ENCODE measurements at regions not wholly inside any gene's neighbourhood (a gene's known extent, or its start where the extent isn't known, plus 50 kb on each side); places are given as distances from the start of the nearest gene placed in this dataset.
"Not testable (repeated sequence)": the region's sequence is repeated elsewhere in the genome, so short reads cannot be mapped to it uniquely, and the experiment has no call there.

DNA sequence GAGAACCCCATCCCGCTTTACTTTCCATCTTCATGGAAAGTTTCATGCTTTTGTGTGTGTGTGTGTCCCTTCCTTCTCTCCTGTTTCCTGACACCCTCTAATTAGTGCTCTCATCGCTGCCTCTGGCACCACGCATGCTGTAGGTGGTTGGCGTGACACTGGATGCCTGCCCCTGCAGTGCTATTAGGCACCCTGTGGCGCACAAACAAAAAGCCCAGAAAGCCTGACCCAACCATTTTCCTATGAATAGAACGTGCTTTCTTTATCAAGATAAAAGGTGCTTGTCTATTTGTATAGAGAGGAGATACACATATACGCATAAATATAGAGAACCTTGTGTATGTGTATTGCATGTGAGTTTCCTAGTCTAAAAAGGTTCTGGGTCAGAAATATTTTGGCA, 120.8 kb upstream of the CDCA7L start:
- no peak for DNase-seq (ENCODE audit: low read depth)

DNA sequence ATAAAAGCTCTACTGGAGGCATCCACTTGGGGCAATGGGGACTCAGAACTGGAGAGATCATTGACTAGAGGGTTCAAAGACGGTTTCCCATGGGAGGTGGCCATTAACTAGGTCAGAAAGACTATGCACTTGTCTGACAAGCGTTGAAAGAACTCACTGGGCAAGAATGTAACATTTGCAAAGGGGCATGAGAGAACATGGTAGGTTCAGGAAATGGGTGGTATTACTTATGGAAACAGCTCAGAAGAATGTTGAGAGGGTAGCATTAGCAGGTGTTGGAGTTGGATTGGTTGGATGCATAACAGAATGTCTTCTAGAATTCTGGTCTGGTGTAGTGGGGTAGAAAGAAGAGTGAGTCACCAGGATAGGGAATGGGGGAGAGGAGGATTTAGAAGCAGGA, 119.1 kb upstream of the CDCA7L start:
- DNase-seq (ENCODE audit: low read depth), result no peak

DNA sequence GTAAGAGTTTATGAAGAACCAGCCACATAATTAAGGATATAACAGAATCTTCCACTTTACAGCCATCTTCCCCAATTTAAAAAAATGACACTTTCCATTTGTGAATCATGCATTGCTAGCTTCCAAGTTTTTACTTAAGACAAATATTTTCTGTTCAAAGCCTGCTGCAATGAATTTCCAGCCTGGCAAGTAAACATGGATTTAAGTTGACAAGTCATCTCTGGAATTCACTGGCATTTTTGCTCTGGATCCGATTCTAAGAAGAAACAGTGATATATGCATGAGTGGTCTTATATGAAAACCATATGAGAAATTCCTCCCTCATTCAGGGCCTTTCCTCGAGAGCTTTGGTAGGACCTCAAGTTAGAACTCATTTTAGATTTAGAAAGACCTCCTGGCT, 116.1 kb upstream of the CDCA7L start:
- DNase-seq (ENCODE audit: low read depth), result no peak

DNA sequence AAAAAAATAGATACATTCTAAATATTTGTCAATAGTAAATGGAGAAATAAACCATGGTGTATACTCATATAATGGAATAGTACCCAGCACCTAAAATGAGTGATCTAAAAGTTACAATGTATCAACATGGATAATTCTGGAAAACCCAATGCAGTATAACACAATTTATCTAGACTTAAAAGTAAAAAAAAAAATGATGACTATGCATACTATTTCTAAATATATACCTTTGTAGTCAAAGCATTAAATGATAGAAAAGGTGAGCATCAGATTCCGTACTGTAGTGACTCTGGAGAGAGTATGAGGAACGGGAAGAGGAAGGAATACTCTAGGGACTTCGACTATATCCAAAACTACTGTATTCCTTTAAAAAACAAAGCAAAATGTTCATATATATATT, 115.2 kb upstream of the CDCA7L start:
- DNase-seq (ENCODE audit: low read depth), result no peak

DNA sequence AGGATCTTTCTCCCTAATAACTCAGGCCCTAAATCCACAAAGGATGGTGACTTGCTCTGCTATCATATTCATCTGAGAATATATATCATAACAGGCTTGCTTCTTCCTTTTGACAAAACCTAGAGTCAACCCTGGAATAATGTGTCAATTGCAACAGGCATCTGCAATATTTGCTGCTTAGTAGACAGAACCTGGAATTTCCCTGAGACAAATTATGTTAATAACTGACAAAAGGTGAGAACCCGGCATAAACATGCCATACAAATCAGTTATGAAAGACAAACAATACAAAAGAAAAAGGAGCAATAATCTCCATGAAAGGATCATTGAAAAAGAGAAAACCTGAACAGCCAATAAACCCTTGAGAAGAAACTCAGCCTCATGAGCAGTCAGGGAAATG, 114.5 kb upstream of the CDCA7L start:
- no peak for DNase-seq (ENCODE audit: low read depth)

DNA sequence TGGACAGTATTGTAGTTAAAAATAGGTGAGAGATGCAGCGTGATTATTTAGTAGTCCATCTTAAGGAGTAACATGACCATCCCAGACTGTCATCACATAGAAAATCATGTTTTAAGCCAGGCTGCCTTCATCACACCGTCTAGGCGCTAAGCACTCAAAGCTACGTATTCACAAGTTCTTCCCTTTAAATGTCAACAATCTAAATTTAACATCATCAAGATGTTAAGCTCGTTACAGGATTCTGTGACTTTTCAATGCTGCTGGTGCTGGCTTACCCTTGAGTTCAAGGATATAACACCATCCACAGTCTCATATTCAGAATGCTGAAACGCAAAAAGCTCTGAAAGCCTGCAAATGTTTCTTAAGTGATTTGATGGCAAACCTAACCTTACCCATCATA, 109.5 kb upstream of the CDCA7L start:
- DNase-seq (ENCODE audit: low read depth), result no peak

DNA sequence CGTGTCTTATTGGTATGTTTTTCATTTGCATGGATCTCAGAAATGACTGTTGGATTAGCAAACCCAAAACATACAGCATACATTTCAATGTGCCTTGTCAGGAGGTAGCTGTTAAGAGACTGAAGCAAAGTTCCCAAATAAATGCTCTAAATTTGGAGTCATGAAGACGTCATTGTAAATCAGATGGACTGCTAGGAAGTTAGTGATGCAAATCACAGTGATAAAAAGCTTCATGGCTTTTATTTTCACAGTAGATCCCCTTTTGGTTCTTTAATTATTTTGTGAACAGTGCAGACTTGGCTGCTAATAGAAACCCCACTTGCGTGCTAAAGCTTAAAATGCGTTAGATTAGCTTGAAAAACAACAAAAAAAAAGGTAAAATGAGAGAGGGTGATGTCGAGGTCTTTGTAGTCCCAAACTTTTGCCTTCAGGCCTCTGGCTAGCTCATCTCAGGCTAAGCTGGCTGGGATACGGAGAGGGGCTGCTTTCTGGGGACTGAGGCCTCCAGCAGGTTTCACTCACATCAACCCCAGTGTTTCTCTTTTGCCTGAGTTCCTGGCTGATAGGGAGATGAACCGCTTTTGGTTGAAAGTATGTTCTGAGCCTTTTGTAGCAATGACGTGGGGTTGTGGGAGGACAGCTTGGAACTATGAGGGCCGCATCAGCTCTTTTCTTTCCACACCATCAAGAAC, 107.1 kb upstream of the CDCA7L start:
- no peak for DNase-seq (ENCODE audit: low read depth)

DNA sequence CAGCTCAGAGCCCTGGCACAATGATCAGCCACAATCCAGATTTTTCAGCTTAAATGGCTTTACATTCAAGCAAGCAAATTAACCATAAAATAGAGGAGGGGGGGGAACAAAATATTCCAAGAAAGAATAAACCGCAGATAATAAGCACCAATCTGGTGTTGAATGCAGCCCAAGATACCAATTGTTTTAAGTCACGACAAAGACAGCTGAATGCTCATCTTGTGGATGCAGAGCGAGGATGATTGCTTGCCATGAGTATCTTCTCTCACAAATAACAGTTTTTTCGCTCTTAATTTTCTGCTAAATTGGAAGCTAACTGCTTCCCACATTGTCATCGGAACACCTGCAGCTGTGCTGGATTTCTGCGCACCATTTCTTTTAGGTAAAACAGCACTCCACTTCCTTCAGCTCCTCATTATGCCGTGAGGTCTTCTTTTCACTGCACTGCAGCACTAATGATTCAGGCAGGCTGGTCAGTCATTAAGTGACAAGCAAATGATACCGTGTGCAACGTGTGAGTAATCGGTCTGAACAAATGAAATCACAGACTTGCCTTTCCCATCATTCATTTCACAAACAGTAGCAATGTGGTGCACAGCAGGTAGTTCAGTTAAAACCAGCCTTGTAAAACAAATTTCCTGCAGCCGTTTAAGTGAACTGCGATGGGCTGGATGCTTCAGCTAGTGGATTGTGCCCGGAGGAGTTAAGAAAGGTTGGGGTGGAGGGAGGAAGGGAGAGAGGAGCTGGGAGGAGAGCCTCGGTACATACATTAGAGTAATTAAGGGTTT, 106.4 kb upstream of the CDCA7L start:
- peak; percentile 39 for DNase-seq (ENCODE audit: low read depth)

DNA sequence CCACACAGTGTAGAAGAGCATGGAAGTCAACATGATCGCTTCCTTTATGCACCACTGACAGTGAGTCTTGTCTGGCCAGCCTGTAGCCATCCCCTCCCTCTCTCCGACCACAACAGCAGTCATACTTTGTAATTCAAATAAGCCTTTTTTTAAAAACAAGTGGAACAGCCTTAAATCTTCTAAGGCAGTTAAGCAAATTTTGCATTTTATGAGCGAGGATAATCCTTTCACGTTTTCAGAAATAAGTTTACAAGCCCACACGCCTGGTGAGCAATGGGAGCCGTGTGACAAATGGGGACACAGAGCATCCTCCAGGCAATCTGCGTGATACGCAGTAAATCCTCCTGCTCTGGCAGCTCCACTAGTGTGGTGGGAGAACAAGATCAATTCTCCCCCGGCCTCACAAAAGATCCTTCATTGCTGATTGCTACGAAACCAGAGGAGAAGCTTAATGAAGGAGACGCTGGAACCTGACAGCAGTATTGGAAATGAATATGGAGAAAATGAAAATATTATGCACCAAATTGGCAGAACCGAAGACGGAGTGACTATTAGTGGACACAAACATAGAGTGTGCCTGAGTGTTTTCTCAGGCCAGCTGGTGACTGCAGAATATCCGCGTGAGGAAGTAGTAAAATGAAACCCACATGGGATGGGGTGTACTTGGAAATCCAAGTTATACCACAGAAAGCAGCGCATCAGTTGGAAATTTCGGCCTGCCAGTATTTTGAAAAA, 104.2 kb upstream of the CDCA7L start:
- DNase-seq (ENCODE audit: low read depth), result no peak

DNA sequence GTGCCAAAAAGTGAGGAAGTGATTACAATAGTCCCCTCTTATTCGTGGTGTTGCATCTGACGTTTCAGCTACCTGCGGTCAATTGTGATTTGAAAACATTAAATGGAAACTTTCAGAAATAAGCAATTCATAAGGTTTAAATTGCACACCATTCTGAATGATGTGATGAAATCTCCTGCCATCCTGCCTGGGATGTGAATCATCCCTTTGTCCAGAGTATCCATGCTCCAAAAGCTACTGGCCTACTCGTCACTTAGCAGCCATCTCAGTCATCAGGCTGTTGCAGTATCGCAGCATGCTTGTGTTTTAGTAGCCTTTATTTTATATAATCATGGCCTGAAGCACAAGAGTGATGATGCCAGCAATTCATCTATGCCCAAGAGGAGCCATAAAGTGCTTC, 97.7 kb upstream of the CDCA7L start:
- no peak for DNase-seq (ENCODE audit: low read depth)

DNA sequence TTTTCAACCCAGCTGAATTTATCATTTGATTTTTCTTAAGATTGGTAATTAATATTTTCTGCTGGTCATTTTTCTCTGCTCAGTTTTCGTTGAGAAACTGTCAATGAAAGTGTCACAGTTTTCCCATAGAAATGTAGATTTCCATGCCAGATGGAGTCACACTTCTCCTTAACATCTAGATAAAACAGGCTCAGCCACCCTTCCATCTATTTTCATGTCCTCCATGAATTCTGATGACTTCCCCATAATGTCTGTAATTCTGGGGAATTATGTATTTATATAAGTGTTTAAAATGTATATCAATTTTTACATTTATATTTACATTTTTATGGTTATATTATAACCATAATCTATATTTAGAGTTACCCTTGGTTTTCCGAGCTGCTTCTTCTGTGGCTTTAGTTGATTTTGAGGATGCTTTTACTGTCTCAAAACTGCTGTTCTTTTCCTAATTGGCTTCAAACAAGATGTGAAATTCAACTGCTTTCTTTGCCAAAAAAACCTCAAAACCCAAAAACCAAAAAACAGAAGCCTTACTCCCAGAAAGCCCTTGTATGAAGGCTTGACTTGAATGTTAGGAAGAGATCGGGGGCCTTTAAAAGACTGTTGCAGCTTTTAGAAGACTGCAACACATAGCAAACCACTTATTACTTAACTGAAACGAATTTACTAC, 95.4 kb upstream of the CDCA7L start:
- DNase-seq (ENCODE audit: low read depth), result no peak

DNA sequence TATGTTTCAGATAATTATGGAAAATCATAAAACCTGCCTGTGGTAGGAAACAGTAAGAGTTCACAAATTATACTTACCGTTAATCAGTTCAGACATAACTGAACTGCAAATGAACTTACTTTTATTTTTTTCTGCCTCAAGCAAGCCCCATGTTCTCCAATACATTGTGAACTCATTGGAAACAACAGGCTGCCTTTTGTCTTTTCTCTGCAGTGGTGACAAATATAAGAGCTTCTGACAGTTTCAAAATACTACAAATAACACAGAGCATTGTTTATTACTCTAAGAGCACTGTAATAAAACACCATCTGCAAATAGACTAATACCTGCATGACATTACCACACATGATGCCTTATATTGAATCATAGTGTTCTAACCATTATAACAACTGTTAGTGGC, 94.0 kb upstream of the CDCA7L start:
- DNase-seq (ENCODE audit: low read depth), result no peak

DNA sequence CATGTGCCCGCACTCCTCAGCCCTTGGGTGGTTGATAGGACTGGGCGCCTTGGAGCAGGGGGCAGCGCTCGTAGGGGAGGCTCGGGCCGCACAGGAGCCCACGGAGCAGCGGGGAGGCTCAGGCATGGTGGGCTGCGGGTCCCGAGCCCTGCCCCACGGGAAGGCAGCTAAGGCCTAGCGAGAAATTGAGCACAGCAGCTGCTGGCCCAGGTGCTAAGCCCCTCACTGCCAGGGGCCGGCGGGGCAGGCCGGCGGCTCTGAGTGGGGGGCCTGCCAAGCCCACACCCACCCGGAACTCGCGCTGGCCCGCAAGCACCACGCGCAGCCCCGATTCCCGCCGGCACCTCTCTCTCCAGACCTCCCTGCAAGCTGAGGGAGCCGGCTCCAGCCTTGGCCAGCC, 86.7 kb upstream of the CDCA7L start:
- not testable (repeated sequence) for DNase-seq (ENCODE audit: low read depth)

DNA sequence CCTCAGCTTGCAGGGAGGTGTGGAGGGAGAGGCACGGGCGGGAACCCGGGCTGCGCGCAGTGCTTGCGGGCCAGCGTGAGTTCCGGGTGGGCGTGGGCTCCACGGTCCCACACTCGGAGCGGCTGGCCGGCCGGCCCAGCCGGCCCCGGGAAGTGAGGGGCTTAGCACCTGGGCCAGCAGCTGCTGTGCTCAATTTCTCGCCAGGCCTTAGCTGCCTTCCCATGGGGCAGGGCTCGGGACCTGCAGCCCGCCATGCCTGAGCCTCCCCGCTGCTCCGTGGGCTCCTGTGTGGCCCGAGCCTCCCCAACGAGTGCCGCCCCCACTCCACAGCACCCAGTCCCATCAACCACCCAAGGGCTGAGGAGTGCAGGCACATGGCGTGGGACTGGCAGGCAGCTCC, 83.0 kb upstream of the CDCA7L start:
- DNase-seq (ENCODE audit: low read depth), result not testable (repeated sequence)

DNA sequence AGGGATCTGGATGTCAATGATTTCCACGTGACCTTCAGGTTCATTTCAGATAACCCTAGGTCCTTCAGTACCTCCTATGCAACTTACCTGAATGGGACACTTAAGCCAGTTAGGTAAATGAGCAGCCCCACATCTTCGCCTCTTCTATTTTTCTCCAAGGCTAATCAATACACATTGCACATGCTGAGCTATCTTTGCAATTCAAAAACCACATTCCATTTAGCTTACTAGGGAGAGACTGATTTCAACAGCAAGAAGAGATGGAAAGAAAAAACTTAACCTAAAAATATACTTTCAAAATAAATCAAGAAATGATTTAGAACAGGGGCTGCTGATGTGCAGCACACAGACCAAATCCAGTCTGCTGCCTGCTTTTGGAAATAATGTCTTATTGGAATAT, 81.8 kb upstream of the CDCA7L start:
- no peak for DNase-seq (ENCODE audit: low read depth)

DNA sequence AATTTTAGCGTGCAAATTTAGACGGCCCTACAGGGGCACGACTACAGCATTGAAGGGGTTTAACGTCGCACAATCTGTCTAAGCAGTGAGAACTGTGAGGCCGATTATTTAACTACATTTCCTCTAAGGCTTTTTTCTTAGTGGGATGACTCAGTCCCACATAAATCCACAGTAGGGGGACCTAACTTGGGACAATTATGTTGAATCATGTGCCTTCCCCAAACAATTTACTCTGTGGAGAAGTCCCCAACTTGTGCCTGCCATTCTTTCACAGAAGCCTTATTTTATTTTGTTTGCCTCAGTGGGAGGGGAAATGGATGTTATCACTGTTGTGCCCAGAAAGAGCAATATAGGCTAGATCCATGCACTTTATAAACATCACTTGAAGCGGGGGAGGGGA, 80.3 kb upstream of the CDCA7L start:
- DNase-seq (ENCODE audit: low read depth), result no peak

DNA sequence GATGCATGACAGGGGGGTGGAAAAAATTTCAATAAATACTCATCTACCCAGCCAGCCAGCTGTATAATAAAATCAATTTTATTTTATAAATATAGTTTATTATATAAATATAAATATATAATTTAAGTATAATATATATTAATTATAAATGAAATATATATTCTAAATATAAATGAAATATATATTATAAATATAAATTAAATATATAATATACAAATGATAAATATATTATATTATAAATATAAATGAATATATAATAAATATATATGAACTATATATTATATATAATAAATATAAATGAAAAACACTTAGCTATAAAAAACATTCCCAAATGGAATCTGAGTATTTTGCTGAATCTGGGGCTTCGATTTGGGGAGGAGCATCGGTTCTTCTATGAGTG, 79.4 kb upstream of the CDCA7L start:
- no peak for DNase-seq (ENCODE audit: low read depth)

DNA sequence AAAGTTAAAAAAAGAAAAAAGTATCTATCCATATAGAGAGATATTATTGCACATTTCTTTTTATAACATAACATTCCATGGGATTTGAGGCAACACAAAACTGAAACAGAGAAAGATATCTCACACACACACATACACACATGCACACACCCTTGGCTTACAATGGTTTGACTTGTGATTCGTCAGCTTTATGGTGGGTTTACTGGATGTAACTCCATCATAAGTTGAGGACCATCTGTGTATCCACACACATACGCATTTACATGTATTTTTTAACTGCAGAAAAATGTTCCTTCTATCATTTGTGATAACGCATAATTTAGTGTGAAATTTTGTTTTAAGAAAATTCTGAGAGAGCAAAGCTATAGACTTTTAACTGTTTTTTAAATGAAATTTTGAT, 74.2 kb upstream of the CDCA7L start:
- no peak for DNase-seq (ENCODE audit: low read depth)

DNA sequence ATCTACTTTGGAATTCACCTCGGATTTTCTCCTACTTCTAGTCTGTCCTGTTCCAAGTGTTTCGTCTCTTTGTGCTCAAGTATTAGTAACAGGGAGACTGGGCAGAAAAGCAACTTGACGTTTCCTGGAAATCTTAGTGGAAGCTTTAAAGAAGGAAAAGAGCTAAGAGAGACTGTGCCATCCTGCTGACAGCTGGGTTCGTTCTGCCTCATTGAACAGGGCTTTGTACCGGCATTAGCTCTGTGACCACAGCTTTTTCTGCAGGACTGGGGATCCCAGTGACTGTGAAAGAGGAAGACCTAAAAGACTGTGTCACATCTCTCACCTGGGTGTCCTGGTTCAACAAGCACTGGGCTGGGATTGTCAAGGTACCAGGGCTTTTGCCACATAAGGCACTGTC, 70.8 kb upstream of the CDCA7L start:
- no peak for DNase-seq (ENCODE audit: low read depth)

DNA sequence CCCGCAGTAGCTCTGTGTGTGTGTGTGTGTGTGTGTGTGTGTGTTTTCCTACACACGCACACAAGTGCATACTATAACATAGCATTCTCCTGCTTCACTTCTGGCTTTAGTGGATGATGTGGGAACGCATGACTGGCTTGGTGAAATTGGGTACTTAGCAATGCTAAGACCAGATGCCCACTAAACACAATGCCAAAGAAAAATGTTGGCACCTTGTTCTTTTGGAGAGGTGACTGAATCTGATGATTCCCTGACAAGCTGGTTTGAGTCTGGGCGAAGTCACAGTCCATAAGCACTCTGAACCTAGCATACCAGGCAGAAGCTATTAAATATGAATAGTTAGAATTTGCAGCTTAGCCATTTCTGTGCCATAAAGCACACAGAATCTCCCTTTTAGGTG, 68.0 kb upstream of the CDCA7L start:
- no peak for DNase-seq (ENCODE audit: low read depth)

DNA sequence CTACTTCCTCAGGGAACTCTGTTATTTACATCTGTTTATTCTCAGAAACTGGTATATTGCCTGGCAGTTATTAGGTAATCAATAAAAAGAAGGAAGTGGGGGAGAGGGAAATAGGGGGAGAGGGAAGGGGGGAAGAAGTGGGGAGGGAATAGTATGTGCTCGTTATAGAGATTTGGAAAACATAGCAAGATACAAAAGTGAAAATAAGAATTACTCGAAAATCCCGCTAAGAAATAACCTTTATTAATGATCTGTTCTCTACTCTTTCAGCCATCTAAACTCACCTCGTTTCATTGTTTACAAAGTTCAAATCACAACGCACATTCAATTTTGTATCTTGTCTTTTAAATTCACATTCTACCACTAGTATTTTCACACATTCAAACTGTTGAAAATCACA, 63.0 kb upstream of the CDCA7L start:
- no peak for DNase-seq (ENCODE audit: low read depth)

DNA sequence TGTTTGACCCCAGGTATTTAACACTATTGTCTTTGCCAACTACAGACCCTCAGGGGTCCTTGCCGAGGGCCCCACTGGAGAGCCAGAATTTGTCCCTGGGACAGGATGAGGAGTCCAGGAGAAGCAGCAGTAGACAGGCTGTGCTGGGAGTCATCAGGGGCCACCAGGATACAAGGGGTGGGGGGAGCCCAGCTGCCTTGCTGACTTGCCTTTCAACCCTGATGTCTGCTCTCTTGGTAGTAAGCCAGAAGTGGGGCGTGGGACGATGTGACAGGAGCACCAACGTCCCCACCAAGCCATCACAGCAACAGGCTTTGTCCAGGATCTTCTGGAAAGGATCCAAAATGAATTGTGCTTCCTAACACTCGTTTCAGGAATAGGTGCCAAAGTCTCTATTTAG, 62.4 kb upstream of the CDCA7L start:
- DNase-seq (ENCODE audit: low read depth), result no peak
